Activated CD4-positive, alpha-beta T cell treated with anti-CD3 and anti-CD28 coated beads, Interleukin-2, amount 10 ng/mL, durations not matched to agents 24 days and 14 days (primary cell): ENCODE measurements at regions not wholly inside any gene's neighbourhood (a gene's known extent, or its start where the extent isn't known, plus 50 kb on each side); places are given as distances from the start of the nearest gene placed in this dataset.
"Not testable (repeated sequence)": the region's sequence is repeated elsewhere in the genome, so short reads cannot be mapped to it uniquely, and the experiment has no call there.

Experiments
- DNase-seq: peaks from one replicate; pipeline ENCODE4 v3.0.0; 2022
- H3K27ac Mint-ChIP-seq: one replicate; pipeline ENCODE4 v1.8.0; 2022; ENCODE audit warnings: mild to moderate bottlenecking, mixed read lengths
- H3K27me3 Mint-ChIP-seq: one replicate; pipeline ENCODE4 v1.8.0; 2022; ENCODE audit warnings: mixed read lengths
- H3K36me3 Mint-ChIP-seq: one replicate; pipeline ENCODE4 v1.8.0; 2022; ENCODE audit warnings: low read depth, mild to moderate bottlenecking, mixed read lengths
- H3K4me1 Mint-ChIP-seq: one replicate; pipeline ENCODE4 v1.8.0; 2021; ENCODE audit warnings: mixed read lengths
- H3K4me3 Mint-ChIP-seq: one replicate; pipeline ENCODE4 v1.8.0; 2022; ENCODE audit warnings: mild to moderate bottlenecking, moderate library complexity, mixed read lengths
- H3K9me3 Mint-ChIP-seq: one replicate; pipeline ENCODE4 v1.8.0; 2021; ENCODE audit warnings: mixed read lengths
- intact Hi-C: fragments of 100-400 bp; cut with micrococcal nuclease; formaldehyde crosslinking; loops from one replicate; pipeline ENCODE4 v1.15.1; 2023

DNA sequence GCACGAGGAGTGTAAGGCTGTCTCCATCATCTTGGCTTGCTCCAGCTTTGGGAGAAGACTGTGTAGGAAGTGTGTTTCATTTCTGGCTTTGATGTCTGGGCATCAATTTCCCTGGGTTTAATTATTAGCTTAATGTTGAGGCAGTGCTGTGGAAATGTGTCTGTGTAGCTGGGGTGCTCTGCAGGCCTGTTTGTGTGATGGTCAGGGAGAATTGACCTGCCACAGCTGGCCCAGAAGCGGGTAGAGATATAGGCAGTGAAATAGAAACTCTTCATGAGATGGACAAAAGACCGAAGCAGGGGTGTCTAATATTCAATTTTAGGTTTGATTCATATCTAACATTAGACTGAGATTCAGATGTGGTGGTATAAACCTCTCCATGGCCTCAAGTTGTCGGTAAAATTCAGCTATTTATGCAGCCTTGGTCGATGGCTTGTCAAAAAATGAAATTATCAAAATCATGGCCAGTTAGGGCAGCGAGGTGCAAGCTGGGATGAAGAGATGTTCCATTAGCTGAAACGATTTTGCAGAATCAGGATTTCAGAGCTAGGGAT, 95.3 kb upstream of the SNX9 start:
- H3K27ac Mint-ChIP-seq = no peak overlapping the region

DNA sequence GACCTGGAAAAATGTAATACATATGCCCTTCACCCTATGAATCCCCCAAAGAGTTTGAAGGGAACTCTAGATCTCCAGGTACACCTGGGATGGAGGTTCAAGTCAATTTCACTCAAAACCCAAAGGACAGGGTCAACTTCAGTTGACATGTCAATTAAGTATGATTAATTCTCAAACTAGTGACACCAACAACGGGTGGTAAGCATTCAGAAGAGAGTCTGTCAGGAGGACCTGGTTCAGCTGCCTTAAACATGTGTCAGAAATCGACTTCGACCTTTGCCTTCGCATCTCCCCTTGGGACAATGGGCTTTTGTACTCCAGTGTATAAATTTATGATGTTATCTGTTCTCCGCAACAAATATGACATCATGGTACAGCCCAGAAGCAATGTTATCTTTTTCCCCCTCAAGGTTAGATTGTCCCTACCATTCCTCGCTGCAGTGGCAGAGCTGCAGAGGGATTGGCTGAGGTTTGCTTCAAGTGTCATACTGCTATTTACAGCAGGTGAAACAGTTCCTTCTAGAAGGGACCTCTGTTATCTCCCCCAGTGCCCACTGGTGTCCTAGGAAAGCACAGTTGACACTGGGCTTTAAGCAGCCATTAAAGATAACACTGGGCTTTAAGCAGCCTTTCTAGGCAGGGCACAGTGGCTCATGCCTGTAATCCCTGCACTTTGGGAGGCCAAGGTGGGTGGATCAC, 94.7 kb upstream of the SNX9 start:
- intact Hi-C loops = no loop called here
- peaks cover 22% of the 10 kb centered on the region for H3K27me3 Mint-ChIP-seq
- no peak overlapping the region for H3K4me3 Mint-ChIP-seq
- peaks cover 20% of the 10 kb centered on the region for H3K9me3 Mint-ChIP-seq
- DNase-seq = no peak
- H3K36me3 Mint-ChIP-seq = peaks cover 2% of the 10 kb centered on the region
- H3K4me1 Mint-ChIP-seq = peaks cover 6% of the 10 kb centered on the region
- no peak overlapping the region for H3K27ac Mint-ChIP-seq

More for the DNA sequence above, 95.3 kb upstream of the SNX9 start:
- no peak for DNase-seq
- H3K36me3 Mint-ChIP-seq = peaks cover 2% of the 10 kb centered on the region
- H3K4me3 Mint-ChIP-seq = no peak overlapping the region
- peaks cover 6% of the 10 kb centered on the region for H3K4me1 Mint-ChIP-seq
- intact Hi-C loops = no loop called here
- H3K27me3 Mint-ChIP-seq = peaks cover 27% of the 10 kb centered on the region
- H3K9me3 Mint-ChIP-seq = peaks cover 20% of the 10 kb centered on the region

DNA sequence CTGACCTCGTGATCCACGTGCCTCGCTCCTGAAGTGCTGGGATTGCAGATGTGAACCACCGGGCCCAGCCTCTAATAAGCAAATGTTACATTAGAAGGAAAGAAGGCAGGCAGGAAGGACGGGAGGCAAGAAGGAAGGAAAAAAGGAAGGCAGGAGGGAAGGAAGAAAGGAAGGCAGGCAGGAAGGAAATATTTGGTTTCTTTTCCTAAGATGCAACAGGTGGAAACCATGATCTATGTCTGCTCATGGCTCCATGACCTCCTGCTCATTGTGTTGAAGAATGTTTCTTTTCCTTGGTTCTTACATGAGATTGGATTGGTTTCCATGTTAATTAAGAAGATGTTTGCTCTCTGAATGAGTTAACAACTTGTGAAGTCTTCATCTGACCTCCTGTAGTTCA, 91.8 kb upstream of the SNX9 start:
- no peak overlapping the region for H3K27ac Mint-ChIP-seq
- intact Hi-C loops = no loop called here
- peaks cover 11% of the 10 kb centered on the region for H3K27me3 Mint-ChIP-seq
- no peak overlapping the region for H3K4me3 Mint-ChIP-seq
- H3K36me3 Mint-ChIP-seq = no peaks in the 10 kb centered on the region
- no peak for DNase-seq
- peaks cover 1% of the 10 kb centered on the region for H3K9me3 Mint-ChIP-seq
- H3K4me1 Mint-ChIP-seq = no peaks in the 10 kb centered on the region

DNA sequence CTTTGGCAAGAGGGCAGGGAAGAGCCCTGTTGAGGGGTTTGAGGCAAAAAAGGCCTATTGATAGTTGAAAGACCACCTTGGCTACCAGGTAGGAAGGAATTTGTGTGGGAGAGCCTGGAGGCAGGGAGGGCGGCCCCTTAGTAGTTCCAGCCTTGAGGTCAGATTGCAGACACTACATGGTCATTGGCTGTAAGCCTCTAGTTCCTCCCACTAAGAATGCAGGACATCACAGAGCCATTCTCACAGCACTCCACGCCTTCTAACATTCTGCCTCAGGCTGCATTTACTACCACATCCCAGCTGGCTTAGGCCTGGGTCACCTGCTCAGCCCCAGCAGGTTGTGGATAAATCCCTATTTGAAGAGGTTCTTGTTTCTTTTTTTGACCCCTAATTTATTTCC, 91.0 kb upstream of the SNX9 start:
- no peak overlapping the region for H3K27ac Mint-ChIP-seq
- no peaks in the 10 kb centered on the region for H3K4me1 Mint-ChIP-seq
- H3K36me3 Mint-ChIP-seq = no peaks in the 10 kb centered on the region
- H3K27me3 Mint-ChIP-seq = peaks cover 18% of the 10 kb centered on the region
- intact Hi-C loops = no loop called here
- no peak overlapping the region for H3K4me3 Mint-ChIP-seq
- DNase-seq = no peak
- no peaks in the 10 kb centered on the region for H3K9me3 Mint-ChIP-seq

DNA sequence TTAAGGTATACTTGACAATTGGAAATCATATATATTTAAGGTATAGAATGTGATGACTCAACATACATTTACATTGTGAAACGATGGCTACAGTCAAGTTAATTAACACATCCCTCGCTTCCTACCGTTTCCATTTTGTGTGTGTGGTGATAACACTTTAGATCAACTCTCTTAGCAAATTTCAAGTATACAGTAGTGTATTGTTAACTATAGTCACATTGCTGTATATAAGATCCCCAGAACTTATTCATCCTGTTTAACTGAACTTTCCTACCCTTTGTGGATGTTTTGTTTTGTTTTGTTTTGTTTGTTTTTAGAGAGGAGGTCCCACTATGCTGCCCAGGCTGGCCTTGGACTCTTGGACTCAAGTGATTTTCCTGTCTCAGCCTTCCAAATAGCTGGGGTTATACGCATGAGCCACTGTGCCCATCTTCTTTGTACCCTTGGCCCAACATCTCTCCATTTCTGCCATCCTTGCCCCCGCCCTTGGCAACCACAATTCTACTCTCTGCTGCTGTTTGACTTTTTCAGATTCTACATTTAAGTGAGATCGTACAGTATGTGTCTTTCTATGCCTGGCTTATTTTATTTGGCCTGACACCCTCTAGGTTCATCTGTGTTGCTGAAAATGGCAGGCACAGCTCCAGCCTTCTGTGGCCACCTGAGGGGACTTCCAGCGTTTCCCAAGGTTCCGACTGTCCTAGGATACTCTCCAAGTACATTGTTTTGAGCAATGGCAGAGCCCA, 90.5 kb upstream of the SNX9 start:
- H3K27ac Mint-ChIP-seq = no peak overlapping the region
- intact Hi-C loops = no loop called here
- no peak overlapping the region for H3K4me3 Mint-ChIP-seq
- H3K36me3 Mint-ChIP-seq = peaks cover under 1% of the 10 kb centered on the region
- peaks cover 21% of the 10 kb centered on the region for H3K27me3 Mint-ChIP-seq
- H3K4me1 Mint-ChIP-seq = no peaks in the 10 kb centered on the region
- H3K9me3 Mint-ChIP-seq = peaks cover 2% of the 10 kb centered on the region
- DNase-seq = no peak

DNA sequence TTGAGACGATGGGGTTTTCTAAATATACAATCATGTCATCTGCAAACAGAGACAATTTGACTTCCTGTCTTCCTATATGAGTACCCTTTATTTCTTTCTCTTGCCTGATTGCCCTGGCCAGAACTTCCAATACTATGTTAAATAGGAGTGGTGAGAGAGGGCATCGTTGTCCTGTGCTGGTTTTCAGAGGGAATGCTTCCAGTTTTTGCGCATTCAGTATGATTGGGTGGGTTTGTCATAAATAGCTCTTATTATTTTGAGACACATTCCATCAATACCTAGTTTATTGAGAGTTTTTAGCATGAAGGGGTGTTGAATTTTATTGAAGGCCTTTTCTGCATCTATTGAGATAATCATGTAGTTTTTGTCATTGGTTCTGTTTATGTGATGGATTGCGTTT, 86.5 kb upstream of the SNX9 start:
- H3K4me3 Mint-ChIP-seq, DNase-seq, H3K4me1 Mint-ChIP-seq, intact Hi-C loops, H3K27ac Mint-ChIP-seq, H3K36me3 Mint-ChIP-seq: not testable (repeated sequence)
- H3K27me3 Mint-ChIP-seq = peaks cover 23% of the 10 kb centered on the region
- peaks cover 17% of the 10 kb centered on the region for H3K9me3 Mint-ChIP-seq

DNA sequence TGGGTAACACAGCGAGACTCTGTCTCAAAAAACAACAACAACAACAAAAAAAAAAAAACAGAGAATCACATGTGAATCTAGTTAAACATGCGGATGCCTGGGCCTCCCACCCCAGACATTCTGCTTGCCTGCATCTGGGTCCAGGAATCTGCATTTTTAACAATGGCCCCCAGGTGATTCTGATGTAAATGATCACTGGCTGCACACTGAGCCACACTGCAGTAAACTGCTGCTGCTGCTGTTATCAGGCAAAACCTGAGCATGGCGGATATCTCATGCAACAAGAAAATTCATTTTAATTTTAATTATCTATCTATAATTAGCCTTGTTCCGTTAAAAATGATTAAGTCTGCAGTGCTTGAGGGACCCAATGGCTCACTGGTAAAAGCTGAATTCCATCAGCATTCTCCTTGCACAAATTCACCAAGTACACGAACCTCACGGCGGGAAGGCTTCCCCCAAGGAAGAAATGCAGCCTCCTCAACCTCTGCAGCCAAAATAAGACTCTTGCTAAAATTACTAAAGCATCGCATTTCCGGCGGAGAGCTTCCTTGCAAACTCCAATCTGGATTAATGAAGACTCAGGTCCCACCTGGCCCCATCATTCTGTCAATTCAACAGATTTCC, 81.6 kb upstream of the SNX9 start:
- DNase-seq = no peak
- intact Hi-C loops = no loop called here
- Mint-ChIP-seq H3K27ac (no peak overlapping the region), H3K4me1 (peaks cover 2% of the 10 kb centered on the region), H3K36me3 (peaks cover 3% of the 10 kb centered on the region), H3K27me3 (peaks cover 24% of the 10 kb centered on the region), H3K4me3 (no peak overlapping the region), H3K9me3 (peaks cover 17% of the 10 kb centered on the region)

DNA sequence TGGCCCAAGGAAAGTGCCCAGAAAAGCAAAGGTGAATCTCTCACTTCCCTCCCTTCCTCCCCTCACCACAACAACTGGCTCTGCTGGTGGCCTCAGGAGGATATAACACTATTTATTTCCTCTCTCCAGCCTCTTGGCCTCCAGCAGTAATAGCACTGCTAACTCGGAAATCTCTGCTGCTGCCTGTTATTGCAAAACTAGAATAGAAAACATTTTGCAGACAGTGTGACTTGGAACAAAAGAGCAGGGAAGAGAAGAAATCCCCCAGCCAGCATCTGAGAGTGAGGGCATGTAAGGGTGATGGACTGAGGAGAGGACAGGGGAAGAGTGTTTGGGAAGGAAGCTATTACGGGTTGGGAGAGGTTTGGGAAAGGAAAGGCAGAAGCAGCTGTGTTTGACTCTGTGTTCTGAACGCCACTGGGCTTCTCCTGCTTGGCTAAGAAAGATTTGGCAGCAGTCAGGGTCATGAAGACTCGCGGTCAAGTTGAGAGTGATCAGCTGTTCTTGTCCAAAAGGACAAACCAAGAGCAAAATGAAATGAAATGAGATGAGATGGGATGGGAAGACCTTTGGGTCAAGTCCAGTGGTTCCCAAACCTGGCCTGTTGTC, 81.0 kb upstream of the SNX9 start:
- Mint-ChIP-seq H3K9me3 (peaks cover 17% of the 10 kb centered on the region), H3K4me3 (no peak overlapping the region), H3K27ac (no peak overlapping the region), H3K27me3 (peaks cover 20% of the 10 kb centered on the region), H3K36me3 (peaks cover 3% of the 10 kb centered on the region), H3K4me1 (peaks cover 2% of the 10 kb centered on the region)
- intact Hi-C loops = no loop called here
- DNase-seq = no peak

DNA sequence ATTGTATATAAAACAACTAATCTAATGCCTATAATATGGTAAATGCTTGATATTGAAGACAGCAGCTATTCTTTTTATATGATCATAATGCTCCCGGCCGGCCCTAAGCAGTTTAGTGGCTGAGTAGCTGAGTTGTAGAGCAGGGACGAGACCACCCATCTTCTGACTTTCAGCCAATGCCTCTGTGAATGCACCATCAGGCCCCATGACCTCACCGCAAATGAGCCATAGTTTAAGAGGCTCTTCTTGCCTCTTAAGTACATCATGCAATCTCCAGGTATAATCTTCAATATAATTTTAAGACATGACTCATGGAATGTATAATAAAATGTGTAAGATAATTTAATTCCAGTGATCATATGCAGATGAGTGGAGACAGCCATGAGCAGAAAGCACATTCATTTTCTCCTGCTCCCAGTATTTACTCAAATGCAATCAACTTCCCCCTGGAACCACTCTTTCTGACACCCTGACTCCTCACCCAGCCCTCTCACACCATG, 78.9 kb upstream of the SNX9 start:
- Mint-ChIP-seq H3K4me3 (no peak overlapping the region), H3K27ac (no peak overlapping the region), H3K36me3 (no peaks in the 10 kb centered on the region), H3K27me3 (peaks cover 6% of the 10 kb centered on the region), H3K9me3 (peaks cover 2% of the 10 kb centered on the region), H3K4me1 (peaks cover 6% of the 10 kb centered on the region)
- no peak for DNase-seq
- intact Hi-C loops = no loop called here

DNA sequence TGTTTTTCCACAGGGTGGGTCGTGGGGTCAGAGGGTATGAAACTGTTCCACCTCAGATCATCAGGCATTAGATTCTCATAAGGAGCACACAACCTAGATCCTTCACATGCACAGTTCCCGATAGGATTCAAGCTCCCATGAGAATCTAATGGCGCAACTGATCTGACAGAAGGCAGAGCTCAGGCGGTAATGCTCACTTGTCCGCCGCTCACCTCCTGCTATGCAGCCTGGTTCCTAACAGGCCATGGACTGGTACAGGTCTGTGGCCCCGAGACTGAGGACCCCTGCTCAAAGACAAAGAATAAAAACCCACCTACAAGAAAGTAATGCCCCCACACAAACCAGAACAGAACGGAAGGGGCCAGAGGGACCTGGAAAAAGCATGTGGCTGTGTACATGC, 76.1 kb upstream of the SNX9 start:
- intact Hi-C loops = no loop called here
- Mint-ChIP-seq H3K27ac (no peak overlapping the region), H3K27me3 (peaks cover 8% of the 10 kb centered on the region), H3K9me3 (peaks cover 7% of the 10 kb centered on the region), H3K4me3 (no peak overlapping the region), H3K4me1 (peaks cover 16% of the 10 kb centered on the region), H3K36me3 (no peaks in the 10 kb centered on the region)
- no peak for DNase-seq

DNA sequence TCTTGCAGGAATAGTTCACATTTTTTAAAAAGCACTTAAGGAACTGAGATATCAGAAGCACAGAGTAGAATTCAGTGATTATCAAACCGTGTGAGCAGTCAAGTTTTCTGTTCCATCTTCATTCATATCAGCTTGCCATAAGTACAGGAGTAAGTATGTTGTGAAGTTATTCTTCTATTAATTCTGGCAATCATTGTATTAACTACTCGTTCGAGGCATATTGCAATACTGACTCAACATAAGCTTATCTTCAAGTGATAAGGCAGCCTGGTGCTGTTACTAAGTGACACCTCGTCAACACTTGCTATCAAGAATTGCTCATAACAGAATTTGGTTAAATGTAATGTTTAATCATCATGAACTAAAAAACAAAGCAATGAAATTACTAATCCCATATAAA, 75.7 kb upstream of the SNX9 start:
- no peak overlapping the region for H3K27ac Mint-ChIP-seq

DNA sequence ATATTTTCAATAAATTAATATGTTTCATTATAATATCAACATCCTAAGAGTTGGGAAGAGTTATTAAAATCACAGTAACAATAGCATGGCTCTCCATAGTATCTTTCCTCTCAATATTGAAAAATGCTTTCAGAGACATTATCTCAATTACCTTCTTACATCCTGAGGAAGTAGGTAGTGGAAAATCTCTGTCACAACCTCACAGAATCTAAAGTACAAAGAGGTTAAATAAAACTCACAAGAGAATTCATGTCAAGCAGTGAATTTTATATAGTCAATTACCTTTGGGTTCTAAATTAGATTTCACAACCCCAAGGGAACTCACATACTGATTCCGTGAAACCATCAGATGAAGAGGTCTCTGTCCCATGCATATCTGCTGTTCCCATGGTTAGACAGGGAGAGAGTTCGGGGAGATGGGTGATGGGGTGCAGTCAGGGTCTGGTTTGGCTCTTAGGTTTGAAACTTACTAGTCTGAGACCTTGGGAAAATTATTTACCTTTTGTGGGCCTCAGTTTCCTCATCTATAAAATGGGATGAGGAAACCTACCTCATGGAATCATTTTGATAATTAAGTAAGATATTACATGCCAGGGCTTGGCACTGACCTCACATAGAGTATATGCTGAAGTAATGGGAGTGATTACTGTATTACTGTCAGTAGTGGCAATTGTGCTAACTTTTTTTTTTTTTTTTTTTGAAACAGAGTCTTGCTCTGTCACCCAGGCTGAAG, 74.0 kb upstream of the SNX9 start:
- H3K4me1 Mint-ChIP-seq = peaks cover 31% of the 10 kb centered on the region
- intact Hi-C loops = no loop called here
- no peak for DNase-seq
- peaks cover 6% of the 10 kb centered on the region for H3K27me3 Mint-ChIP-seq
- H3K9me3 Mint-ChIP-seq = peaks cover 7% of the 10 kb centered on the region
- peak overlapping the region; percentile 35 for H3K4me3 Mint-ChIP-seq
- H3K27ac Mint-ChIP-seq = peak overlapping the region; percentile 37
- no peaks in the 10 kb centered on the region for H3K36me3 Mint-ChIP-seq

More for the DNA sequence above, 75.7 kb upstream of the SNX9 start:
- Mint-ChIP-seq H3K4me3 (no peak overlapping the region), H3K9me3 (peaks cover 7% of the 10 kb centered on the region), H3K4me1 (peaks cover 19% of the 10 kb centered on the region), H3K36me3 (no peaks in the 10 kb centered on the region), H3K27me3 (peaks cover 4% of the 10 kb centered on the region)
- no peak for DNase-seq
- intact Hi-C loops = no loop called here

DNA sequence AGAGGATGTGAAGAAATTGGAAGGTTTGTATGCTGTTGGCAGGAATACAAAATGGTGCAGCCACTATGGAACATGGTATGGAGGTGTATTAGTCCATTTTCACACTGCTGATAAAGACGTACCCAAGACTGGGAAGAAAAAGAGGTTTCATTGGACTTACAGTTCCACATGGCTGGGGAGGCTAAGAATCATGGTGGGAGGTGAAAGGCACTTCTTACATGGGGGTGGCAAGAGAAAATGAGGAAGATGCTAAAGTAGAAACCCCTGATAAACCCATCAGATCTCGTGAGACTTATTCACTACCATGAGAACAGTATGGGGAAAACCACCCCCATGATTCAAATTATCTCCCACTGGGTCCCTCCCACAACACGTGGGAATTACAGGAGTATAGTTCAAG, 72.1 kb upstream of the SNX9 start:
- Mint-ChIP-seq H3K4me1 (peaks cover 48% of the 10 kb centered on the region), H3K27me3 (peaks cover 11% of the 10 kb centered on the region)
- H3K27ac Mint-ChIP-seq, H3K4me3 Mint-ChIP-seq, H3K9me3 Mint-ChIP-seq, intact Hi-C loops, DNase-seq, H3K36me3 Mint-ChIP-seq: not testable (repeated sequence)
